B cell (primary cell): ENCODE measurements at regions not wholly inside any gene's neighbourhood (a gene's known extent, or its start where the extent isn't known, plus 50 kb on each side); places are given as distances from the start of the nearest gene placed in this dataset.

Experiments used
- CTCF ChIP-seq: fragments of 200-600 bp; IDR thresholded peaks from one replicate; pipeline ENCODE4 v1.8.0; 2022; ENCODE audit warnings: antibody characterized with exemption, mild to moderate bottlenecking
- EZH2 ChIP-seq: IDR thresholded peaks from 2 replicates; pipeline ENCODE4 v1.6.1; 2012; ENCODE audit warnings: borderline replicate concordance, low read depth, mild to moderate bottlenecking, moderate library complexity, low read length; ENCODE audit not compliant: insufficient read depth, poor library complexity, severe bottlenecking

- TF ChIP-seq CTCF (no peak), EZH2 (no peak)
Measured at GRCh38 chr1:58977598-58977997, 193.8 kb upstream of the JUN start.
